HG02759 (cell line): ENCODE measurements at regions not wholly inside any gene's neighbourhood (a gene's known extent, or its start where the extent isn't known, plus 50 kb on each side); places are given as distances from the start of the nearest gene placed in this dataset.

Source experiments
- ATAC-seq: cut with Tn5 transposase; IDR thresholded peaks from one replicate; pipeline ENCODE4 v1.9.1; 2021; ENCODE audit warnings: mild to moderate bottlenecking, moderate library complexity; ENCODE audit not compliant: unreplicated experiment

DNA sequence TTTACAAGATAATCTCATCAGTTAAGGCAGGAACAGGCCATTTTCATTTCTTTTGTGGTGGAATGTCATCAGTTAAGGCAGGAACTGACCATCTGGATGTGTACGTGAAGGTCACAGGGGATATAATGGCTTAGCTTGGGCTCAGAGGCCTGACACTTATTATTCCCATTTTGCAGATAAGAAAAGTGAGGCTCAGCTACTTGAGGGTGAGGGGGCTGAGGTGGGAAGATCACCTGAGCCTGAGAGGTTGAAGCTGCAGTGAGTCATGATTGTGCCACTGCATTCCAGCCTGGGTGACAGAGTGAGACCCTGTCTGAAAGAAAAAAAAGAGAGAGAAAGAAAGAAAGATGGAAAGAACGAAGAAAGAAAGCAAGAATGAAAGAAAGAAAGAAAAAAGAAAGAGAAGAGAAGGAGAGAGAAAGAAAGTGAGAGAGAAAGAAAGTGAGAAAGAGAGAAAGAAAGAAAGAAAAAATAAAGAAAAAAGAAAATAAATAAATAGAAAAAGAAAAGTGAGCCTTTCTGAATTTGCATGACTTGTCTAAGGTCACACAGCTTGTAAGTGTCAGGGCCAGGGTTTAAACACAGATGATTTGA, 142.0 kb downstream of the TMEM30B start:
- no peak for ATAC-seq

DNA sequence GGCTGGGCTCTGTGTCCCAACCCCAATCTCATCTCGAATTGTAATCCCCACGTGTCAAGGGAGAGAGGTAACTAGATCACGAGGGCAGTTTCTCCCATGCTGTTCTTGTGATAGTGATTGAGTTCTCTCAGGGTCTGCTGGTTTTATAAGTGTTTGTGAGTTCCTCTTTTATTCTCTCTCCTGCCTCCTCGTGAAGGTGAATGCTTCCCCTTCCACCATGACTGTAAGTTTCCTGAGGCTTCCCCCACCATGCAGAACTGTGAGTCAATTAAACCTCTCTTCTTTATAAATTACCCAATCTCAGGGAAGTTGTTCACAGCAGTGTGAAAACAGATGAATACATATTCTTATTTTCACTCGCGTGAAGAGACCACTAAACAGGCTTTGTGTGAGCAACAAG, 148.2 kb downstream of the TMEM30B start:
- no peak for ATAC-seq

DNA sequence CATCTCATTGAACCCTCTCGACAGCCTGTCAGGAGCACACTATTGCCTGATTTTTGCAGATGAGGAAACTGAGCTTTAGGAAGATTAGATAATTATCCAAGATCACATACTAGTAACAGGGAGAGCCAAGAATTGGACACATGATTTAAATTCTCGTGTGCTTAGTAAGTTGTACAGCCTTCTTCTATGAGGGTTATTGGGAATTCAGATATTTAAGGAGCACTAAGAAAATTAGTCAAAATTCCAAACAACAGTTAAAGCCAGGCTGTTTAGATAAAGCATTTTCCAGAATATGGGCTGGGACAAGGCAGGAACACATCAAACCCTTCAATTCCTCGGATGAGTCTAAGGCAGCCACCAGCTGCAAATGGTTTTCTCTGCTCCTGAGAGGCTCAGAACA, 148.8 kb downstream of the TMEM30B start:
- no peak for ATAC-seq

DNA sequence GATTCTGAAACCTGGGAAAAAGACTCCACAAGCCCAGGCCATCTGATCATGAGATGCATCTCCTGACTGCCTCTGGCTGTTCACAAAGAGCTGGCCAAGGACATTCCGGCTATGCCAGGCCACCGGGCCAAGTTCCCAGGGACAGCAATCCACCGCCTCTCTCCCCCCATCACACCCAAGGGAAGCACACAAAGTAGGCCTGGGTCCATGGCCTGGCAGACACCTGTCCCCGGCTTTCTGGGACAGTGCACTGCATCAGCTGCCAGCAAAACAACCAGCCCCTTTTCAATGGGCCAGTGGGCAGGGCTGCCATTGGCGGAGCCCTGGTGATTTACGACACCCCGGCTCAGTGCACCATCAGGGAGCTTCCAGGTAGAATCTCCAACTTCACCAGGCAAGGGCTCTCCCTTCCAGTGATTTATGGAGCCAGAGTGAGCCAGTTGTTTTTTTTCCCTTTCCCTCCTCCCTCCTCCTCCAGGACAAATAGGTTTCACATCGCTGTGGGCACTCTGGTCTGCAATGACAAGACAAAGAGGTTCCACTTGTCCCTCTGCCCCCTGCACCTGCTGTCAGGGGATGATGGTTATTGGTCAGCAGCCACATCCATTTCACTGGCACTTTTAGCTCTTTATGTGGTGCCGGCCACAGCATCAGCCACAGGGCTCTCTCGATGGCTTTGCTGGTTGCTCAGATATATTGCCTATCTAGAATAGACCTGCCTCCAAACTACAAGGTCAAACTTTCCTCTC, 149.6 kb downstream of the SLC38A6 start:
- ATAC-seq: no peak

DNA sequence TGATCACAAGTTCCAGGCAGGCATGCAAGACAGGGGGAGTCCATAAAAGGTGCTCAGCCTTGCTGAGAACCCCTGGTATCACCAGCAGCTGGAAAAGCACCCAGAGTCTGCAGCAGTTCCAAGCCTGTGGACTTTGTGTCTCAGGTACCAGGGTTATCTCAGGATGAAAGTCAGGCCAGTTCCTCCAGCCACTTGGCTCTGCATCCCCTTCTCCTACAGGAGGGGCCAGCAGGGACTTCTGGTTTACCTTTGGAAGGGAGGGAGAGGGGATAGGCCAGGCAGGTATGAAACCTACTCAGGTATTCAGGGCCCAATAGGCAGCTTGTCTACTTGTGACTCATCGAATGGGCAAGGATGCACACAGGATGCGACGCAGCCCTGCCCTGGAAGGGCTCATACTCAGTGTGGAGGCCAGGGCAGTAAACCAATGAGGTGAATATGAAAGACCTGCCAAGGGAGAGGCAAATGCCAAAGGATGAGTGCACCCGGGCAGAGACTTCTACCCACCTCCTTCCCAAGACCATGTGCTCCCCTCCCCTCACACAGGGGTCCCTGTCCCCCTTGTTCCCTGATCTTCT, 148.2 kb downstream of the SLC38A6 start:
- ATAC-seq: no peak

DNA sequence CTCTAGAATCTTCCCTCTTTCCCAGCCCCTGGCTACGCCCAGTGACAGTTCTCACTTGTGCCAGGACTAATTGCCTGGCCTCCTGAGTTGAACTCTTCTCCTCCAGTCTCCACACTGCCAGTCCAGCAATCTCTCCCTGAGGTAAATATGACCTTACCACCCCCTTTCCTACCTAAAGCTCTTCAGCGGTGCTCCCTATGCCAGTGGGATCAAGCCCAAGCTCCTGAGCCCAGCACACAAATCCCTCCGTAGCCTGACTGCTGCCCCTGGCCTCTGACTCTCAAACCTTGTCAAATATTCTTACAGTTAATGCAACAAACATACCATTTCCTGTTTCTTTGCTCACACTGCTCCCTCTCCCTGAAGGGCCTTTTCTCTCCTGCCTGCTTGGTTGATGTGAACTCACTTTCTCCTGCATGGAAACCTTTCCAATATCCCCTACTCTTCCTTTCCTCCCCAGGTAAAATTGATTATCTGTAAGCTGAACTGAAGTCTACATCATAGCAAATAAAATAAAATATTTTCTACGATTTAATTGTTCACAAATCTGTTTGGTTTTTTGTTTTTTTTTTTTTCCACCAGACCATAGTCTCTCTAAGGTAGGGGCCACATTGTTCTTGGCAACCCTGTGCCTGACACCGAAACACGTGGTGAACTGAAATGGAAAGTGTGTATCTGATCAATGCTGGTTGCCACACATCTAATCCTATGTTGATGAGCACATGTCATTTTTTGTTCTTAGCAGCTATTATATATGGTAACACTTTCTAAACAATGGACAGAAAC, 147.5 kb downstream of the SLC38A6 start:
- ATAC-seq: no peak

DNA sequence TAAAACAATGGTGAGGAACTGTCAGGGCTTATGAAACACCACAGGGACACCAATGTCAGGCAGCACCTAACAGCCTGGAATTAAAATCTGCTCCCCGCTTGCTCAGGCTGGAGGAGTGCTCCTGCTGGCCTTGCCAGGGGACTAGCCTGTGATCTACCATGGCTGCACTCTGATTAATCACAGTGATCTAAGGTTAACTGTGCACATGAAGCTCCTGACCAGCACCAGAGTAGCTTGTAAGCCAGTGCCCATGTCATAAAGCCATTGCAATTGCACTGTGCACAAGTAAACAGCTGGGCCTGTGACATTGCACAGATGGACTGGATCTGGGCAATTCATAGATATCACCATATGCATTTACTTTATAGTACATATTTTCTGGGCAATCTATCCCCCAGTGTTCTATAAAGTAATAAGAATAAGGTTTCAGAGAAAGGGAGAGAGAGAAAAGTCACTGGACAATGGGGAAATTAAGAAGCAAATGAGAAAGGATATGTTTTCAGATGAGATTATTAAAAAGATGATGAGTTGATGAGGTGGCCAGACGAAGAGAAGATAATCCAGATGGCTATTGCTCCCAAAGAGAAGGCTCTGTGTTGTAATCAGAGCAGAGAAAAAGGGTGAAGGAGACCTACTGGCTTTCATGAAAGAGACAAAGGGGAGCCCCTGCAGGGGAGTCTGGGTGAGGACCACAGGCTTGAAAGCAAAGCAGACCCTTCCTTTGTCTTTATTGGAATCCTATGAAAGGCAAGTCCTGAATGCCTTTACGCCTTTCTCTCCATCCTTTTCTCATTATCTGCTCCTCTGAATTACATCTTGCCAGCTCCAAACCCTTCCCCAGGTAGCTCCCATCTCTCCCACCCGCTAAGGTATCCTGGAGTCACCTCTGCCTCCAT, 145.8 kb downstream of the SLC38A6 start:
- no peak for ATAC-seq

DNA sequence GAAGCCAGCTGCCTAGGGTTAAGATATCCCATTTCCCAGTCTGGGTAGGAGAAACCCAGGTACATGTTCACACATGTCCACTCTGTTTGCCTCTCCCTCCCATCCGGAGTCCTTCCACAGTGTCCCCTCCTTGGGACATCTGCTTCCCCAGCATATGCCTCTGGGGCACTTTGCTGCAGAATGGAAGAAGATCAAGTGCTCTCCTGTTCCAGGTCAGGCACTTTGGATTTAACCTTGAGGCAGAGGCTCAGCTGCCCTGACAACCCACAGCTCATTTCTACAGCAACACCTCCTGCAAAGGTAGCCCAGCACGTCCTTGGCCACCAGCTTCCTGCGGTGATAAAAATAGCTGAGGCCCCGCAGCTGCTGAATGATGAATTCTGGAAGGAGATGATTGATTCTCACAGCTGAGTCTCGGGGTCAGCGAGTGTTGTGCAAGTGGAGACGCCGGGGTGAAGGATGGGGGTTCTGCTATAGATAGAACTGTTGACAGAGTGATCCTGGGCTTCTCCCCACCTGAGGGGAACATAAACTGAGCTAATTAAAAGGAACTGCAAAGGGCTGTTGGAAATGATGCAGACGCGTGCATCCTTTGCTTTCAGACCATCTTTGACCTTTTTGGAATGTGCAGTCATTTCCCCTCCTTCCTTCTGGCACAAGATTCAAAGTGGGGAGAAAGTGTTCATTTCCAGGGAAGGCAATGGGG, 145.0 kb downstream of the SLC38A6 start:
- ATAC-seq: no peak

DNA sequence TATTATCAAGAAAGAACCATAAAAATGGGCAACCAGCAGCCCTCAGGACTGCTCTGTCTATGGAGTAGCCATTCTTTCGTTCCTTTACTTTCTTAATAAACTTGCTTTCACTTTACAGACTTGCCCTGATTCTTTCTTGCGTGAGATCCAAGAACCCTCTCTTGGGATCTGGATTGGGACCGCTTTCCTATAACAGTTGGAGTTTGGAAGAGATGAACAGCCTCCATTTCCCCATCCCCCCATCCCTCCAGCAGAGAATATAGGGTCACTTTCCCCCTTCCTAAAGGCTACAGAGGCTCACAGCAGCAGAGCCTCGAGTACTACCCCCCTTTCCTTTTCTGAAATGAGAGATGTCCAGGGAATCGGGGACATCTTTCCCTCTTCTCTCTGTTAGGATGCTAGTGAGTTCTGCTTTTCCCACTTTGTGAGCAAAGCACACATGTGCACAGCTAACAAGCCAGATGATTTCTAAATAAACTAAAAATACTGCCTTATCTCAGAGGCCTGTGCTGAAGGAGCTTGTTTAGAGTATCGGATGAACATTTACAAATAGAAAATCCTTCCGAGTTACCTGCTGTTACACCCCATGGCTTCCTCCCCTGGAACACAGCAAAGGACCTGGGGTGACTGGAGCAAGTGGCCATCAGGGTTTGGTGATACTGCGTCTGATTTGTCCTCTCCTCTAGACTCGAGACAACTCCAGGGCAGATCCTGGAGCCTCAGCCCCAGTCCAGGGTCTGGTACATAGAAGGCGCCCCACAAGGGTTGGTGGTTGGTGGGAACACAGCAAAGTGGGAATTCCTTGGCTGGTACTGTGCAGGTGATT, 144.2 kb downstream of the SLC38A6 start:
- ATAC-seq: no peak

DNA sequence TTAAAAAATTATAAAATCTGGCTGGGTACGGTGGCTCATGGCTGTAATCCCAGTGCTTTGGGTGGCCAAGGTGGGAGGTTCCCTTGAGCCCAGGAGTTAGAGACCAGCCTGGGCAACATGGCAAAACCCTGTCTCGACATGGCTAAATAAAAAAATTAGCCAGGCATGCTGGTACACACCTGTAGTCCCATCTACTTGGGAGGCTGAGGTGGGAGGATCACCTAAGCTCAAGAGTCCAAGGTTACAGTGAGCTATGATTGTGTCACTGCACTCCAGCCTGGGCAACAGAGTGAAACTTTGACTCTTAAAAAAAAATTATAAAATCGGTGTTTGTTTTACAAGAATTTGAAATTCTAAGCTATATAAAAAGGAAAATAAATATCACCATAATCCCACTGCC, 141.8 kb downstream of the SLC38A6 start:
- ATAC-seq: no peak

DNA sequence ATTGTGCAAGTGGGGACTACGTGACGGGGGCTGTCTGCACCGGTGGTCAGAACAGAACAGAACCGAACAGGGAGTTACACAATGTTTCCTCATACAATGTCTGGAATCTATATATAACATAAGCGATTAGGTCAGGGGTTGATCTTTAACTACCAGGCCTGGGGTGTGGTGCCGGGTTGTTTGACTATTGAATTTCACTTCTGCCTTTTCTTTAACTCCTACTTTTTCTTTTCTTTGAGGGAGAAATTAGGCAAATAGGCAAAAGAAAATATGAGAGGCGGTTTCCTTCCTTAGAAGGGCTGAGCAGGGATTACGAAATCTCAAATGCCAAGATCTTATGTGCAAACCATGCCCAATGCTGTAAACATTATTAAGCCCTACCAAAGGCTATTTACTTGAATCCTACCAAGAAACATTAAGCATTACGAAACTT, 140.3 kb downstream of the SLC38A6 start:
- no peak for ATAC-seq

DNA sequence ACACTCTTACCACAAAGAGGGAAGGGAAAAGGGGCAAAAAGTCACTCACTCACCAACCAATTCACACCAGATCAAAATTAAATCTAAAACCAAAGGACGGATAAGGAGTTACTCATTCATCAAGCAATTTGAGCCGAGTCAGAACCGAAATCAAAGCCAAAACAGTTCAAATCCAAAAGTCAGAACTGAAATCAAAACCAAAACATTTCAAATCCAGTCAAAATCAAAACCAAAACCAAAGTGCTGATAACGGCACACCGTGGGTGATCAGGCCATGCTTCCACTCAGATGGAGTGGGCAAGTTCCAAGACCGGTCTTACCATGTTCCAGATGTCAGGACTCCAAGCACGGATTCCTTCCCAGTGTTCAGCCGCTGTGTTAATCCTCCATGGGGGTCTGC, 139.5 kb downstream of the SLC38A6 start:
- ATAC-seq: no peak

DNA sequence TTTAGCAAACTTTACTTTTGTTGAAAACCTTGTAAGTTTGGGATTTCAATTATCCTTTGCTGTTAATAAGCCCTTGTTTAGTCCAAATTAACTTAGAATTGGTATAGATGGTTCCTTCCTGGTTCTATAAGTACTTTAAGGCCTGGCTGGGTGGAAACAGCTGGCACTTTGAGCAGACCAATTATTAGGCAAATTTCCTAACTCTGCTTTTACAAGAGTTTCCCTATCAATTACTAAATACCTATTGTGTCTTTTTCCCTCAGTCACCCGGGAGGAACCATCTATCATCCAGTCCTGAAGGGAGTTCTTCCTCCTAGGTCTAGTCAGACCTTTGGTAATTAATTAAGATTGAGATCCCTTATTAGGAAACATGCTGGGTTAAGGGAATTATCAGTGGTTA, 138.0 kb downstream of the SLC38A6 start:
- ATAC-seq: no peak

DNA sequence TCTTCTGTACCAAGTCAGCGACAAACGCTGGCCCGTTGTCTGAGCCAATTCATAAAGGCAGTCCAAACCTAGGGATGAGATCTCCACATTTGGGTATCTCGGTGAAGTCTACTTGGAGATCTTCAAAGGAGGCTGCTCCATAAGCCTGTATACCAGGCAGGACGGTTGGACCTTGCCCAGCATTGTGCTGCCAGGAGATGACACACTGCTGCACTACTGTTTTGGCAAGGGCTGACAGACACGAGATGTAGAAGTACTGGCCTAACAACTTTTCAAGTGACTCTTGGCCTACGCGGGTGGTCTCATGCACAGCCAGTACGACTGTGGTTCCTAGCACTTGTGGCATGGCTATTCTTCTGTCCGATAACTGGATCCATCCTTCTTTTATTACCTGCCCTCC, 135.3 kb downstream of the SLC38A6 start:
- ATAC-seq: no peak

DNA sequence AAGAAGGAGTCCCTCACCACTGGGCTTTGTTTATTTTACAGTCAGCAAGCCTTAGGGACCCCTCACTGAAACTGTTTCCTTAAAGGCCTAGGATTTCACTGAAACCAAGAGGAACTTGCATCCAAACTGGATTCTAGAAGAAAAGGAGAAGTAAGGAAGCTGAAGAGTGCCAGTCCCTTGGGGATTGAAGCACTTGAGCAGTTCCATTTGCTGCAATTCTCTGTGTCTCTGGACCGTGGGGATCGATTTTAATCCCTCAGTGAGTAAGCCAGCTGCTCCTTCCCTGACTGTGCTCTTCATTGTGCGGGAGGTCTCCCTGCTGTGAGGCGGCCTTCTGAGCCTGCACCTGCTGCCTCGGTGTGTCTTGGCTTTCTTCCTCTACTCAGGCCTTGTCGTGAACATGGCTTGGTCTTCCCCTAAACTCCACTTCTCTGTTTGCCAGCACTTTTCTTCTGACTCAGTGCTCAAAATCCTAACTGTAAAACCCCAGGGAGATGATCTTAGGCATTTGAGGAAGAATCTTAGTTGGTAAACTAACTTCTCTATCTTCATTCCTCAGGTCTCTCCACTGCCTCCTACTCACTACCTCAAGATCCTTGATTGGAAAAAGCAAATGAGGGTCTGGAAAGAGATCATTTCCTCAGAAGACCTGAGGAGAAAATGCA, 132.6 kb downstream of the SLC38A6 start:
- no peak for ATAC-seq

DNA sequence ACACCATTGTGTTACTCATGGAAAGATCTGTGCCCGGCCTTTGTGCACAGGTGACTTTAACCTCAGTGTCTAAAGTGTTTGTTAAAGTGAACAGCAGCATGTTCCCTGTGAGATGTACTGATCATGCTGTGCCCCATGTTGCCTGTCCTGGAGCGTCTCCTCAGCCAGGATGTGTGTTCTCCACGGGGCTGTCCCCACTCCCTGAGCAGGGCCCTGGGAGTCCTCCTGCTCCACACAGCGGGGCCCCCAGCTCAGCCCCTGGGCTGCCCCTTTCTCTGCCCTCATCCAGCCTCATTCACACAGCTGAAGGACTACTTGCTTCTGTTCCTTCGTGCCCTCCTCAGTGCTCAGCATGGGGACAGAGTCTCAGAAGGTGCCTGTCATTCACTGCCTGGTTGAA, 131.5 kb downstream of the SLC38A6 start:
- no peak for ATAC-seq

DNA sequence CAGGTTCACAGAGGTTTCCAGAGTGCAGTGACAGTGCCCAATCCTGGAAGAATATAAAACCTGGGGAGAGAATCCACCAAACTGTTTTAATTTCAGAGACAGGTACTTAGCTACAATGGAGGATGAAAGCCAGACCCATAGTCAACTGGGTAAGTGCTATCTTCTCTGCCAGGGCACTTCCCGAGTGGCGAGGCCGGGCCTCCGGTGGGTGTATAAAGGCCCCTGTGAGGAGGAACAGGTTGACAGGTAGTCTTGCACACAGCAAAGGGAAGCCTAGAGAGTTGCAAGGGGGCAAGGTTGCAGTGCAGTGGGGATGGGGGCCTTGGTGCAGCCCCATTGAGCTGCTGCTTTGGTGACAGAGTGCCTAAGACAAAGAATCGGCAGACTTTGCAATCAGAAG, 130.7 kb downstream of the SLC38A6 start:
- ATAC-seq: no peak

DNA sequence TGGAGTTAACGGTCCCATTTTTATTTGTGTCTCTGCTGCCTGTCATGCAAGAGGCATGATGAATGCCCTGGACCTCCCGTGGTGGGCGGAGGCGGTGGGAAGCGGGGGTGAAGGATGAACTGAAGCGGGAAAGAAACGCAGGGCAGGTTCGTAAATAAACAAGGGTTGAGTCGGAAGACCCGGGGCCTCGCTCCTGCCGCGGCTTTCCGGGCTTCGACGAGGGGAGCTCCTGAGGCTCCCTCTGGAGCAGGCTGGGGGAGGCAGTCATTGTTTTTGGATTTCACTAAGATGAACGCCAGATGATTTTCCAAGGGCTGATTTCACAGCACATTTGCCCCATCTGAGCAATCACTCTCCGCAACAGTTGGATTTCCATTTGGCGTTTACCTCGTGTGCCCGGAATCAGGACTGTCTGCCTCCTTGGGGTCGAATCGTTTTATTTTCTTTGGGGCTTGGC, 130.2 kb downstream of the SLC38A6 start:
- no peak for ATAC-seq
